Tibial nerve (tissue), 3 donors: ENCODE measurements at regions not wholly inside any gene's neighbourhood (a gene's known extent, or its start where the extent isn't known, plus 50 kb on each side); places are given as distances from the start of the nearest gene placed in this dataset.

Experiments
- POLR2A ChIP-seq, 2 donors: fragments of 450-650 bp; IDR thresholded peaks; one replicate each; pipeline ENCODE4 v1.6.1; 2017; ENCODE audit warnings: antibody characterized with exemption in 2 of 2, mild to moderate bottlenecking in 2 of 2, moderate library complexity in 2 of 2
- TF ChIP-seq, protein P1 (sequence below), 5 experiments: fragments of 200-600 bp in 3 of 5; fragments of 450-650 bp in 2 of 5; sonication (generic) in 3 of 5; IDR thresholded peaks; one replicate each; pipeline ENCODE4 v1.5.1; 2016 to 2019; ENCODE audit warnings: antibody characterized with exemption in 5 of 5, mild to moderate bottlenecking in 3 of 5, moderate library complexity in 2 of 5

DNA sequence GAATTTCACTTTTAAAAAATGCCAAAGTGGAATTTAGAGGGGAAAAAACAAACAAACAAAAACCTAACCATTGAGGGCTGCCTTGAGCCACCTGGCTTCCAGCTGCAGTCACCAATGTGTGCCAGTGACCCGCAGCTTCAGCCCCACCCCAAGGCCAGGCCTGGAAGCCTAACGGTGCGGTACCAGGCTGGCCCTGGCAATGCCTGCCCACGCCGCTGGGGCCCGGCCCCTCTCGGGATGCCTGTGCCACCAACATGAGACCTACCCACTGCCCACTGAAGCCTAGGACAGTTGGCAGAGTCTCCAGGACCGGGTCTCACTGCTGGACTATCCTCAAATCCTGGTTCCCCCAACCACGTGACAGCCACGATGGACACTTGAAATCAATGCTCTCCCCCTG lies 96.6 kb downstream of the NCOR2 start:
- TF ChIP-seq, protein P1, sequence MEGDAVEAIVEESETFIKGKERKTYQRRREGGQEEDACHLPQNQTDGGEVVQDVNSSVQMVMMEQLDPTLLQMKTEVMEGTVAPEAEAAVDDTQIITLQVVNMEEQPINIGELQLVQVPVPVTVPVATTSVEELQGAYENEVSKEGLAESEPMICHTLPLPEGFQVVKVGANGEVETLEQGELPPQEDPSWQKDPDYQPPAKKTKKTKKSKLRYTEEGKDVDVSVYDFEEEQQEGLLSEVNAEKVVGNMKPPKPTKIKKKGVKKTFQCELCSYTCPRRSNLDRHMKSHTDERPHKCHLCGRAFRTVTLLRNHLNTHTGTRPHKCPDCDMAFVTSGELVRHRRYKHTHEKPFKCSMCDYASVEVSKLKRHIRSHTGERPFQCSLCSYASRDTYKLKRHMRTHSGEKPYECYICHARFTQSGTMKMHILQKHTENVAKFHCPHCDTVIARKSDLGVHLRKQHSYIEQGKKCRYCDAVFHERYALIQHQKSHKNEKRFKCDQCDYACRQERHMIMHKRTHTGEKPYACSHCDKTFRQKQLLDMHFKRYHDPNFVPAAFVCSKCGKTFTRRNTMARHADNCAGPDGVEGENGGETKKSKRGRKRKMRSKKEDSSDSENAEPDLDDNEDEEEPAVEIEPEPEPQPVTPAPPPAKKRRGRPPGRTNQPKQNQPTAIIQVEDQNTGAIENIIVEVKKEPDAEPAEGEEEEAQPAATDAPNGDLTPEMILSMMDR (IDR thresholded peaks at IDR 0.05): no peak
- no peak for TF ChIP-seq POLR2A (IDR thresholded peaks at IDR 0.05)
